Adrenal gland (tissue), 5 donors: ENCODE measurements at regions not wholly inside any gene's neighbourhood (a gene's known extent, or its start where the extent isn't known, plus 50 kb on each side); places are given as distances from the start of the nearest gene placed in this dataset.

Experiments used
- POLR2A ChIP-seq, 2 donors: fragments of 450-650 bp; IDR thresholded peaks; one replicate each; pipeline ENCODE4 v1.6.1; 2017; ENCODE audit warnings: antibody characterized with exemption in 2 of 2, mild to moderate bottlenecking in 2 of 2, moderate library complexity in 1 of 2
- TF ChIP-seq, protein P1 (sequence below), 6 experiments: fragments of 450-650 bp in 4 of 6; fragments of 200-600 bp in 2 of 6; sonication (generic) in 1 of 6; IDR thresholded peaks; 1 replicate in 5 of 6; 2 replicates in 1 of 6; pipeline versions ENCODE4 v1.5.1 to v1.8.0; 2016 to 2021; ENCODE audit warnings: antibody characterized with exemption in 6 of 6, mild to moderate bottlenecking in 2 of 6, moderate library complexity in 1 of 6
- donor health status: DM: no; HTN: no; CAD: no.

GRCh38 chr13:107427536-107427935, 787.8 kb downstream of the LIG4 start:
- TF ChIP-seq, protein P1, sequence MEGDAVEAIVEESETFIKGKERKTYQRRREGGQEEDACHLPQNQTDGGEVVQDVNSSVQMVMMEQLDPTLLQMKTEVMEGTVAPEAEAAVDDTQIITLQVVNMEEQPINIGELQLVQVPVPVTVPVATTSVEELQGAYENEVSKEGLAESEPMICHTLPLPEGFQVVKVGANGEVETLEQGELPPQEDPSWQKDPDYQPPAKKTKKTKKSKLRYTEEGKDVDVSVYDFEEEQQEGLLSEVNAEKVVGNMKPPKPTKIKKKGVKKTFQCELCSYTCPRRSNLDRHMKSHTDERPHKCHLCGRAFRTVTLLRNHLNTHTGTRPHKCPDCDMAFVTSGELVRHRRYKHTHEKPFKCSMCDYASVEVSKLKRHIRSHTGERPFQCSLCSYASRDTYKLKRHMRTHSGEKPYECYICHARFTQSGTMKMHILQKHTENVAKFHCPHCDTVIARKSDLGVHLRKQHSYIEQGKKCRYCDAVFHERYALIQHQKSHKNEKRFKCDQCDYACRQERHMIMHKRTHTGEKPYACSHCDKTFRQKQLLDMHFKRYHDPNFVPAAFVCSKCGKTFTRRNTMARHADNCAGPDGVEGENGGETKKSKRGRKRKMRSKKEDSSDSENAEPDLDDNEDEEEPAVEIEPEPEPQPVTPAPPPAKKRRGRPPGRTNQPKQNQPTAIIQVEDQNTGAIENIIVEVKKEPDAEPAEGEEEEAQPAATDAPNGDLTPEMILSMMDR (IDR thresholded peaks at IDR 0.05): no peak
- no peak for TF ChIP-seq POLR2A (IDR thresholded peaks at IDR 0.05)
